Mesendoderm (in vitro differentiated cells): ENCODE measurements at regions not wholly inside any gene's neighbourhood (a gene's known extent, or its start where the extent isn't known, plus 50 kb on each side); places are given as distances from the start of the nearest gene placed in this dataset.

ENCODE experiments used
- DNase-seq: peaks from one replicate; pipeline ENCODE4 v3.0.0; 2013
- H2AK5ac ChIP-seq: 2 replicates; pipeline ENCODE4 v1.6.1; 2013; ENCODE audit warnings: low read length, inconsistent platforms
- H2BK120ac ChIP-seq: 2 replicates; pipeline ENCODE4 v1.6.1; 2013; ENCODE audit warnings: low read depth, mild to moderate bottlenecking, low read length, moderate library complexity, mixed read lengths
- H2BK15ac ChIP-seq: replicated peaks from 2 replicates; pipeline ENCODE4 v1.6.1; 2013; ENCODE audit warnings: low read depth, mild to moderate bottlenecking, moderate library complexity
- H2BK5ac ChIP-seq: 2 replicates; pipeline ENCODE4 v1.6.1; 2013; ENCODE audit warnings: low read length, inconsistent platforms
- H3K18ac ChIP-seq: 2 replicates; pipeline ENCODE4 v1.6.1; 2013; ENCODE audit warnings: mild to moderate bottlenecking, low read length, mixed read lengths
- H3K23ac ChIP-seq: one replicate; pipeline ENCODE4 v1.6.1; 2013; ENCODE audit warnings: low read length
- H3K27ac ChIP-seq: 2 replicates; pipeline ENCODE4 v1.5.1; 2013; ENCODE audit warnings: low read depth, mild to moderate bottlenecking, inconsistent platforms, low read length, moderate library complexity
- H3K27me3 ChIP-seq: 2 replicates; pipeline ENCODE4 v1.6.1; 2013; ENCODE audit warnings: low read length, control low read depth, mild to moderate bottlenecking, inconsistent platforms; ENCODE audit not compliant: insufficient read depth, poor library complexity
- H3K36me3 ChIP-seq: 2 replicates; pipeline ENCODE4 v1.6.1; 2013; ENCODE audit warnings: low read length, inconsistent platforms; ENCODE audit not compliant: control insufficient read depth, insufficient read depth
- H3K4ac ChIP-seq: one replicate; pipeline ENCODE4 v1.6.1; 2013; ENCODE audit warnings: low read depth, mild to moderate bottlenecking, low read length, moderate library complexity
- H3K4me1 ChIP-seq: 2 replicates; pipeline ENCODE4 v1.6.1; 2013; ENCODE audit warnings: low read depth, low read length, inconsistent platforms; ENCODE audit not compliant: control insufficient read depth
- H3K4me2 ChIP-seq: 2 replicates; pipeline ENCODE4 v1.6.1; 2013; ENCODE audit warnings: low read length
- H3K4me3 ChIP-seq: 2 replicates; pipeline ENCODE4 v1.5.1; 2013; ENCODE audit warnings: mild to moderate bottlenecking, low read length
- H3K56ac ChIP-seq: one replicate; pipeline ENCODE4 v1.6.1; 2013; ENCODE audit warnings: low read length
- H3K79me1 ChIP-seq: 2 replicates; pipeline ENCODE4 v1.6.1; 2013; ENCODE audit warnings: low read length, inconsistent platforms
- H3K79me2 ChIP-seq: 2 replicates; pipeline ENCODE4 v1.6.1; 2013; ENCODE audit warnings: mild to moderate bottlenecking, low read length; ENCODE audit not compliant: control insufficient read depth, insufficient read depth
- H3K9ac ChIP-seq: 2 replicates; pipeline ENCODE4 v1.6.1; 2013; ENCODE audit warnings: low read length, inconsistent platforms
- H4K5ac ChIP-seq: one replicate; pipeline ENCODE4 v1.6.1; 2013; ENCODE audit warnings: low read length
- H4K8ac ChIP-seq: one replicate; pipeline ENCODE4 v1.6.1; 2013; ENCODE audit warnings: low read depth, mild to moderate bottlenecking, control low read depth, low read length, moderate library complexity
- WGBS: extraction: QIAGEN DNeasy Blood & Tissue Kit; methylation state at CpG from one replicate; pipeline ENCODE4 v1.1.7; 2013; ENCODE audit warnings: low lambda C conversion rate, missing lambda C conversion rate; ENCODE audit not compliant: insufficient coverage; ENCODE audit errors: extremely low coverage; 5-methylcytosine and 5-hydroxymethylcytosine counted together

DNA sequence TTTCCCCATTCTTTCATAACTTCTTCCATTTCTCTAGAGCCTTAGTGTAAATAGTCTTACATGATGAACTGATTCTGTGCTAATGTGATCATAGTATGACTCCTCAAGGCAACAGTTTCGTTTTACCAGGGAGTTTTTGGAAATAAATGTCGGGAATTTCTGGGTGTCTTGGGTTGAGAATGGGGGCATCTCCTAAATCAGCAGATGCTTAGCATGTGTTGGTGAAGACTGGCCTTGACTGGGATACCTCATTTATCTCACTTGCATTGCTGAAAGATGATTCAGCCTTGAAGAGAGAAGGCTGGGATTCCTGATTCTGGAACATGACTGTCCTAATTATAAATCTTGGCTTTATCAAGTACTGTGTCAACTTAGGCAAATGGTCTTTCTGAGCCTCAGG, 115.7 kb upstream of the C11orf87 start:
- Histone ChIP-seq H3K18ac (no peak overlapping the region), H3K4me2 (no peak overlapping the region), H4K5ac (no peak overlapping the region), H3K4me1 (peaks cover 2% of the 10 kb centered on the region), H3K56ac (no peak overlapping the region), H2BK5ac (no peak overlapping the region), H3K79me1 (no peaks in the 10 kb centered on the region), H2BK120ac (no peak overlapping the region), H3K27ac (no peak overlapping the region), H3K23ac (no peak overlapping the region), H3K4ac (no peak overlapping the region), H3K4me3 (no peak overlapping the region), H2AK5ac (no peak overlapping the region), H2BK15ac (no peak overlapping the region), H3K27me3 (no peaks in the 10 kb centered on the region), H4K8ac (no peak overlapping the region), H3K36me3 (no peaks in the 10 kb centered on the region), H3K79me2 (no peaks in the 10 kb centered on the region), H3K9ac (no peak overlapping the region)
- WGBS: no CpG with 5 or more reads among the region's 2 CpGs
- peak; percentile 16 for DNase-seq

DNA sequence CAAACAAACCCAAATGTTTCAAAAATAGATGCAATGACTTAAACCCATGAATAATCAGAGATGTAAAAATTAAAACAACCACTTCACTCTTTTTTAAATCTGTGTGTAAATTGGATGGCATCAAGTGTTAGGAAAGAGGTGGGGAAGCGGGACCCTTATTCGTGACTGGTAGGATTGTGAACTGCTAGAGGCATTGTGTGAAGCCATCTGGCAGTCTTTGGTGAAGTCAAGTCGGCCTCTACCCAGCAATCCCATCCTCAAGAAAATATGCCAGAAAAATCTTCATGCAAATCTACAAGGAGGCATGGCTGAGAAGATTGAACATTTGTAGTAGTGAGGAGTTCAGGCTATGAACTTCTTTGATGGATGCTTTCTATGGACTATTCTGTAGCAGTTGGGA, 114.6 kb upstream of the C11orf87 start:
- H3K4me1 ChIP-seq: peaks cover under 1% of the 10 kb centered on the region
- WGBS: no CpG with 5 or more reads among the region's 3 CpGs

DNA sequence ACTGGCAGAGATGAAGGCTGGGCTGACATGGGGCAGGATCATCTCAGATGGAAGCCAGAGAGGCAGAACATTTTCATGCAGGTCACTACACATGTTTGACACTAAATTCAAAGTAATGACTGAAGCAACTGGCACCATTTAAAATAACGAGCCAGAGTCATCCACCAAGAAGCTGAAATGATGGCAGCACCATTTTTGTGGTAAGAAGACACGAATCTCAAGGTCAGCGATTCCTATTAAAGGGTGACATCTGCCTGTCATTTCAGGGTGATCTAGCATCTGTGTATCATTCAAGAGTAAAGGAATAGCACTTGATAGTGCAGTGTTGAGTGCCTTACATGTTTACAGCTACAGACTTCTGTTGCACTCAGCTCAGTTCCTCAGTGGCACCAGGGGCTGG, 113.4 kb upstream of the C11orf87 start:
- H3K27me3 ChIP-seq: no peaks in the 10 kb centered on the region
- H3K4me2 ChIP-seq: no peak overlapping the region
- H3K36me3 ChIP-seq: no peaks in the 10 kb centered on the region
- WGBS: no CpG with 5 or more reads among the region's 3 CpGs
- H3K18ac ChIP-seq: no peak overlapping the region
- H3K79me1 ChIP-seq: no peaks in the 10 kb centered on the region
- no peak overlapping the region for H3K9ac ChIP-seq
- no peaks in the 10 kb centered on the region for H3K79me2 ChIP-seq
- no peak overlapping the region for H3K27ac ChIP-seq
- no peaks in the 10 kb centered on the region for H3K4me1 ChIP-seq
- H3K4ac ChIP-seq: no peak overlapping the region
- H4K5ac ChIP-seq: no peak overlapping the region
- no peak for DNase-seq
- H2BK120ac ChIP-seq: no peak overlapping the region
- H2BK5ac ChIP-seq: no peak overlapping the region
- H2AK5ac ChIP-seq: no peak overlapping the region
- H3K56ac ChIP-seq: no peak overlapping the region
- no peak overlapping the region for H4K8ac ChIP-seq
- H3K4me3 ChIP-seq: no peak overlapping the region
- no peak overlapping the region for H2BK15ac ChIP-seq
- H3K23ac ChIP-seq: no peak overlapping the region

More for the DNA sequence above, 114.6 kb upstream of the C11orf87 start:
- H3K23ac ChIP-seq: no peak overlapping the region
- no peak overlapping the region for H3K56ac ChIP-seq
- H3K27ac ChIP-seq: no peak overlapping the region
- H3K9ac ChIP-seq: no peak overlapping the region
- H3K18ac ChIP-seq: no peak overlapping the region
- H2BK5ac ChIP-seq: no peak overlapping the region
- H3K27me3 ChIP-seq: no peaks in the 10 kb centered on the region
- DNase-seq: no peak
- no peak overlapping the region for H3K4ac ChIP-seq
- H2AK5ac ChIP-seq: no peak overlapping the region
- H2BK120ac ChIP-seq: no peak overlapping the region
- H3K4me2 ChIP-seq: no peak overlapping the region
- no peak overlapping the region for H4K8ac ChIP-seq
- no peak overlapping the region for H4K5ac ChIP-seq
- H3K79me1 ChIP-seq: no peaks in the 10 kb centered on the region
- no peaks in the 10 kb centered on the region for H3K36me3 ChIP-seq
- H2BK15ac ChIP-seq: no peak overlapping the region
- H3K4me3 ChIP-seq: no peak overlapping the region
- H3K79me2 ChIP-seq: no peaks in the 10 kb centered on the region

DNA sequence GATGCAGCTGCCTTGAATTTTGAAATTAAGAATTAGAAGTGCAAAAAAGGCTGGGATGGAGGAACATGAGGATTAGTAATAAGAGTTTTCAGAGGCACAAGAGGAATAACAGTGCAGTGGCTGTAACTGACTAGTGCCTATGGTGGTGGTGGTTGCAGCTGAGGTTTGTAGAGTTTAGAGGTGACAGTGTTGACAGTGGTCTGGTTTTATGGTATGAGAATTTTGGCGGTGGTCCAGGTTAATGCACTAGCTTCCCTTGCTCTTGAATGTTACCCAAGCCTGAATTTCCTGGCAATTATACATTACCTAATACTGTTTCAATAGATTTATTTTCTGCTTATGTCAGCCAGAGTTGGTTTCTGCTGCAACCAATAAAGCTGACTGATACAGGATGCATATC, 112.8 kb upstream of the C11orf87 start:
- Histone ChIP-seq H3K79me2 (no peaks in the 10 kb centered on the region), H2BK120ac (no peak overlapping the region), H3K4ac (no peak overlapping the region), H2BK5ac (no peak overlapping the region), H3K27me3 (no peaks in the 10 kb centered on the region), H3K4me2 (no peak overlapping the region), H3K4me3 (no peak overlapping the region), H3K18ac (no peak overlapping the region), H2AK5ac (no peak overlapping the region), H3K36me3 (no peaks in the 10 kb centered on the region), H3K23ac (no peak overlapping the region), H3K79me1 (no peaks in the 10 kb centered on the region), H3K56ac (no peak overlapping the region), H4K5ac (no peak overlapping the region), H3K4me1 (no peaks in the 10 kb centered on the region), H2BK15ac (no peak overlapping the region), H3K9ac (no peak overlapping the region), H4K8ac (no peak overlapping the region), H3K27ac (no peak overlapping the region)
- DNase-seq: no peak
- no CpG with 5 or more reads among the region's 1 CpG for WGBS

DNA sequence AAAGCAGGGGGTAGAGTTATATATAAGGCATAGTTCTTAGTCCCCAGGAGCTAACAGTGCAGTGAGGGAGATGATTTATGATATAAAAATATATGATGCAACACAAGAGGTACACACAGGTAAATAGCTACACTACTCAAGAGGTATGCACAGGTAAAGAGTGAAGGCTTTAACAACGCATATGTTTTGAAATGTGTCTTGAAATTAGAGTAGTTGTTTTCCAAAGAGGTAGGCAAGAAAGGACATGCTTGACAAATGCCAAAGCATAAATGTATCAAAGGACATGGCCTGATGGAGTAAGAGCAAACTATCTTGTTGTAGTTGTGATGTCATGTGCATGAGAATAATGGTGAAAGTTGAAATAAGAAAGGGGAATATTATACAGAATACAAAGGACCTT, 104.3 kb upstream of the C11orf87 start:
- Histone ChIP-seq H3K4me3 (no peak overlapping the region), H2AK5ac (no peak overlapping the region), H3K4ac (no peak overlapping the region), H4K8ac (no peak overlapping the region), H3K36me3 (no peaks in the 10 kb centered on the region), H3K79me2 (no peaks in the 10 kb centered on the region), H2BK120ac (no peak overlapping the region), H4K5ac (no peak overlapping the region), H3K18ac (no peak overlapping the region), H3K4me2 (no peak overlapping the region), H3K79me1 (no peaks in the 10 kb centered on the region), H3K23ac (no peak overlapping the region), H2BK15ac (no peak overlapping the region), H3K27me3 (no peaks in the 10 kb centered on the region), H2BK5ac (no peak overlapping the region), H3K56ac (no peak overlapping the region), H3K27ac (no peak overlapping the region), H3K9ac (no peak overlapping the region), H3K4me1 (no peaks in the 10 kb centered on the region)
- DNase-seq: no peak
- no CpG with 5 or more reads among the region's 1 CpG for WGBS

DNA sequence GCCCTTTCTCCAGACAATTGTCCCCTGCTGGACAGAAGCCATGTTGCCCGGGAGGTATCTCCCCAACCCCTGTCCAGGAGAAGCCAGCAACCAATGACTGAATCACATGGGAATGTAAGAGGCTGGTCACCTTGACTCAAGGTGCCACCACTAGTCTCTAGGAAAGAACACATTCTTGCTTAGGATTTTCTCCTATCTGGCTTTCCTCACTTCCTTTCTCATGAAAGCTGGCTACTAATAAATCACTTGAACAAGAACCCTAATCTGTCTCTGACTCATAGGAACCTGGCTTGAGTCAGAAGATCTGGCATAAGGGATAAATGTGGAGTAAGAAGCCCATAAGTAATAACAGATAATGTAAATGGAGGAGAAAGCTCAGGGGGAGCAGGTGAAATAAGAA, 101.4 kb upstream of the C11orf87 start:
- no peaks in the 10 kb centered on the region for H3K27me3 ChIP-seq
- no peaks in the 10 kb centered on the region for H3K4me1 ChIP-seq
- H3K4me3 ChIP-seq: no peak overlapping the region
- no peak overlapping the region for H3K18ac ChIP-seq
- no peak overlapping the region for H2BK5ac ChIP-seq
- peak; percentile 43 for DNase-seq
- H3K23ac ChIP-seq: no peak overlapping the region
- H3K56ac ChIP-seq: no peak overlapping the region
- WGBS: no CpG with 5 or more reads among the region's 1 CpG
- no peaks in the 10 kb centered on the region for H3K79me1 ChIP-seq
- no peaks in the 10 kb centered on the region for H3K79me2 ChIP-seq
- no peak overlapping the region for H3K27ac ChIP-seq
- no peak overlapping the region for H4K5ac ChIP-seq
- H4K8ac ChIP-seq: no peak overlapping the region
- H3K4me2 ChIP-seq: no peak overlapping the region
- H2AK5ac ChIP-seq: no peak overlapping the region
- H3K4ac ChIP-seq: no peak overlapping the region
- H3K9ac ChIP-seq: no peak overlapping the region
- H2BK120ac ChIP-seq: no peak overlapping the region
- no peak overlapping the region for H2BK15ac ChIP-seq
- H3K36me3 ChIP-seq: no peaks in the 10 kb centered on the region
